K562 (cell line): ENCODE measurements at regions not wholly inside any gene's neighbourhood (a gene's known extent, or its start where the extent isn't known, plus 50 kb on each side); places are given as distances from the start of the nearest gene placed in this dataset.

Experiments used
- ARID1B ChIP-seq: fragments of 450-650 bp; IDR thresholded peaks from 2 replicates; pipeline ENCODE4 v1.6.1; 2016; ENCODE audit warnings: antibody characterized with exemption, mild to moderate bottlenecking, inconsistent platforms
- ATF7 ChIP-seq: fragments of 450-650 bp; IDR thresholded peaks from 2 replicates; pipeline ENCODE4 v1.7.1; 2014; ENCODE audit warnings: mild to moderate bottlenecking, moderate library complexity
- BACH1 ChIP-seq: fragments of 200-800 bp; sonication (Bioruptor generic); IDR thresholded peaks from 2 replicates; pipeline ENCODE4 v1.6.1; 2016; ENCODE audit warnings: missing genetic modification characterization, missing compliant biosample characterization
- C11orf30 ChIP-seq: fragments of 450-650 bp; IDR thresholded peaks from 2 replicates; pipeline ENCODE4 v1.6.1; 2016; ENCODE audit warnings: low read depth, mild to moderate bottlenecking
- MYNN ChIP-seq, 2 experiments: sonication (generic); formaldehyde crosslinking in 1 of 2; IDR thresholded peaks; 2 replicates each; pipeline versions ENCODE4 v1.5.0 to v1.6.1; 2016 to 2020; ENCODE audit warnings: antibody characterized with exemption in 1 of 2, missing genetic modification reagents in 1 of 2
- PRMT5 ChIP-seq: sonication (generic); formaldehyde crosslinking; IDR thresholded peaks from 2 replicates; pipeline ENCODE4 v1.5.0; 2020; ENCODE audit warnings: missing genetic modification reagents
- ZFP91 ChIP-seq: sonication (generic); formaldehyde crosslinking; IDR thresholded peaks from 2 replicates; pipeline ENCODE4 v1.8.0; 2022; ENCODE audit warnings: mild to moderate bottlenecking, missing genetic modification reagents
- ZNF592 ChIP-seq: fragments of 450-650 bp; IDR thresholded peaks from 2 replicates; pipeline ENCODE4 v1.6.1; 2017; ENCODE audit warnings: antibody characterized with exemption, mild to moderate bottlenecking

- no peak for TF ChIP-seq MYNN (IDR thresholded peaks at IDR 0.05)
- no peak for TF ChIP-seq MYNN (CRISPR knock-in tag; IDR thresholded peaks at IDR 0.05)
- TF ChIP-seq ZNF592: peak; percentile 74; the same call in 1 of the 2 replicates
- no peak for TF ChIP-seq PRMT5 (CRISPR knock-in tag)
- TF ChIP-seq C11orf30: peak; percentile 90
- TF ChIP-seq ARID1B: peak; percentile 47; the same call in 1 of the 2 replicates
- TF ChIP-seq ATF7: no peak
- peak; percentile 35; the same call in 1 of the 2 replicates for TF ChIP-seq BACH1 (tag)
- no peak for TF ChIP-seq ZFP91 (CRISPR knock-in tag)
Measured at GRCh38 chr2:105464325-105464724, 65.5 kb upstream of the FHL2 start (continued).
